Panc1 (cell line): ENCODE measurements at regions not wholly inside any gene's neighbourhood (a gene's known extent, or its start where the extent isn't known, plus 50 kb on each side); places are given as distances from the start of the nearest gene placed in this dataset.

Source experiments
- CTCF ChIP-seq: fragments of 450-650 bp; IDR thresholded peaks from 2 replicates; pipeline ENCODE4 v1.5.1; 2017; ENCODE audit warnings: mild to moderate bottlenecking
- POLR2AphosphoS5 ChIP-seq: IDR thresholded peaks from 2 replicates; pipeline ENCODE4 v1.6.1; 2012; ENCODE audit warnings: mild to moderate bottlenecking, low read depth, low read length, moderate library complexity
- REST ChIP-seq, 2 experiments: IDR thresholded peaks; 2 replicates each; pipeline ENCODE4 v1.6.1; 2011 to 2012; ENCODE audit warnings: low read depth in 2 of 2, control low read depth in 1 of 2, low read length in 1 of 2, mild to moderate bottlenecking in 1 of 2, moderate library complexity in 1 of 2; ENCODE audit not compliant: insufficient read depth in 1 of 2
- SIN3A ChIP-seq: IDR thresholded peaks from 2 replicates; pipeline ENCODE4 v1.6.1; 2012; ENCODE audit warnings: low read depth, mild to moderate bottlenecking, low read length, moderate library complexity, borderline replicate concordance; ENCODE audit not compliant: insufficient read depth
- TCF7L2 ChIP-seq: IDR thresholded peaks from 2 replicates; pipeline ENCODE4 v1.6.1; 2011; ENCODE audit warnings: mild to moderate bottlenecking, low read depth, low read length, inconsistent platforms

GRCh38 chr12:131631230-131631629 lies 79.7 kb upstream of the SFSWAP start:
- TF ChIP-seq CTCF (no peak), SIN3A (no peak), POLR2AphosphoS5 (no peak), REST (IDR thresholded peaks at IDR 0.05; ENCODE audit: insufficient read depth in 1 of 2, low read depth in 2 of 2, low read length in 1 of 2) (no peak), TCF7L2 (no peak)
